Iris pigment epithelial cell (primary cell): ENCODE measurements at regions not wholly inside any gene's neighbourhood (a gene's known extent, or its start where the extent isn't known, plus 50 kb on each side); places are given as distances from the start of the nearest gene placed in this dataset.

Experiments used
- DNase-seq: peaks from one replicate; pipeline ENCODE4 v3.0.0-alpha.2; 2011; ENCODE audit warnings: low read depth

GRCh38 chr19:29429021-29429420 lies 96.8 kb upstream of the VSTM2B start:
- DNase-seq = no peak

- DNase-seq = no peak
Observed at GRCh38 chr19:29429581-29429980, 96.2 kb upstream of the VSTM2B start.

- DNase-seq = no peak
Observed at GRCh38 chr19:29431332-29431731, 94.5 kb upstream of the VSTM2B start.

GRCh38 chr19:29432677-29433076 lies 93.1 kb upstream of the VSTM2B start:
- no peak for DNase-seq

GRCh38 chr19:29436591-29437103 lies 89.1 kb upstream of the VSTM2B start:
- no peak for DNase-seq

- no peak for DNase-seq
Observed at GRCh38 chr19:29439021-29439420, 86.8 kb upstream of the VSTM2B start.

GRCh38 chr19:29439688-29440550 lies 85.9 kb upstream of the VSTM2B start:
- DNase-seq = no peak

GRCh38 chr19:29442094-29442493 lies 83.7 kb upstream of the VSTM2B start:
- DNase-seq = no peak

- DNase-seq = no peak
Observed at GRCh38 chr19:29442910-29443309, 82.9 kb upstream of the VSTM2B start.

GRCh38 chr19:29445246-29445645 lies 80.5 kb upstream of the VSTM2B start:
- DNase-seq = no peak

- DNase-seq = no peak
Observed at GRCh38 chr19:29446361-29446760, 79.4 kb upstream of the VSTM2B start.

GRCh38 chr19:29448046-29448445 lies 77.7 kb upstream of the VSTM2B start:
- no peak for DNase-seq

- no peak for DNase-seq
Observed at GRCh38 chr19:29449371-29449770, 76.4 kb upstream of the VSTM2B start.

GRCh38 chr19:29450306-29450705 lies 75.5 kb upstream of the VSTM2B start:
- DNase-seq = no peak

- no peak for DNase-seq
Observed at GRCh38 chr19:29450812-29451211, 75.0 kb upstream of the VSTM2B start.

GRCh38 chr19:29454109-29454508 lies 71.7 kb upstream of the VSTM2B start:
- no peak for DNase-seq

GRCh38 chr19:29457413-29457812 lies 68.4 kb upstream of the VSTM2B start:
- no peak for DNase-seq

- peak; percentile 3 for DNase-seq
Observed at GRCh38 chr19:29467824-29468401, 57.9 kb upstream of the VSTM2B start.

- DNase-seq = no peak
Observed at GRCh38 chr19:29475469-29475868, 50.3 kb upstream of the VSTM2B start.
